Fibroblast of skin of right biceps (primary cell): ENCODE measurements at regions not wholly inside any gene's neighbourhood (a gene's known extent, or its start where the extent isn't known, plus 50 kb on each side); places are given as distances from the start of the nearest gene placed in this dataset.
"Not testable (repeated sequence)": the region's sequence is repeated elsewhere in the genome, so short reads cannot be mapped to it uniquely, and the experiment has no call there.

Source experiments
- DNase-seq: peaks from one replicate; pipeline ENCODE4 v3.0.0-alpha.2; 2013

DNA sequence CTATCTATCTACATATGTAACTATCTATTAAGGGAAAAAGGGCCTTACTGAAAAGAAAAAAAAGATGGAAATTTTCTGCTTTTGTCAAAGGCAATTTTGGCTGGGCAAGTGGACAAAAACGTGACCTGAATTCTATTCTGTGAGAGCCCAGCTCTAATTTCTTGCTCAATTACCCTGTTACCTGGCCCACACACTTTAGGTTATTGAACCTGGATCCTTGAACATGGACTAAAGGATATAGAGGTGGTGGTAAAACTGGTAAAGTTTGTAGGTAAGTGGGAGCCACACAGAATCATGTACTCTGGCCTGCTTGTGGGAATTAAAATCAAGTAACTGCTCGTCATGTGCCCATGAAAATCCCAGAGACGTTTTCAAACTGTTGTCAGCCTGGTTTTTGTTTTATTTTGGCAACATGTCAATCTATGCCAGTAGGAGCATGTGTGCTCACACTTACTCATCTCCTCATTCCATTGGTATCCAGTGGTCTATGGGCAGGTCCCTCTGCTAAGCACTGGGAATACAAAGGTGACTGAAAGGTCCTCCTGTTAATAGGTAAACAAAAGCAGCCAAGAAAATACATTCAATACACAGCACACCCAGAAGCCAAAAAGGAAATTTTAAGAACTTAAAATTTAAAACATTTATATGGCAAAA is 113.7 kb upstream of the WARS2 start:
- peak; percentile 12 for DNase-seq

DNA sequence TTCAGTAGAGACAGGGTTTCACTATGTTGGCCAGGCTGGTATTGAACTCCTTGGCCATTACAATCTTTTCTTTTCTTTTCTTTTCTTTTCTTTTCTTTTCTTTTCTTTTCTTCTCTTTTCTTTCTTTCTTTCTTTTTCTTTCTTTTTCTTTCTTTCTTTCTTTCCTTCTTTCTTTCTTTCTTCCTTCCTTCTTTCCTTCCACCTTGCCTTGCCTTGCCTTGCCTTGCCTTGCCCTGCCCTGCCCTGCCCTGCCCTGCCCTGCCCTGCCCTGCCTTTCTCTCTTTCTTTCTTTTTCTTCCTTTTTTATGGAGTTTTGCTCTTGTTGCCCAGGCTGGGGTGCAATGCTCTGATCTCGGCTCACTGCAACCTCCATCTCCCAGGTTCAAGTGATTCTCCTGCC is 112.5 kb upstream of the HAO2 start:
- not testable (repeated sequence) for DNase-seq

DNA sequence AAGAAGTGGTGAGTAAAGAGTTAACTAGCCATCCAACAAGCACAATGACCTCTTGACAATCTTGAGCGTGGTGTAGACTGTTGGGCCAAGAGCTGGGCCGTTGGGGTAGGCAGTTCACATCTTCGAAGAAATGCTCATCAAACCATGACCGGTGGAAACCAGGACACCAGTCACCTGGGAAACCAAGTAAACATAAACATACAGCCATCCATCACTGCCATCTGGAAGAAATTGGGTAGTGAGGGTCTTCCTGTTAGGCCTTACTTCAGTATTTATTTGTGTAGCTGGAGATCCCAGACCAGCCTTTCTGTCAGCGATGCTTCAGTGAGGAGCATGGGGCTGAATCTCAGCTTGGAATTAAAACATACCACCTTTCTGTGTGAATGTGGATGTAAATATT is 108.1 kb upstream of the HAO2 start:
- DNase-seq = no peak

GRCh38 chr1:119266386-119266785 is 102.2 kb upstream of the HAO2 start:
- DNase-seq = no peak

GRCh38 chr1:119266858-119267257 is 101.7 kb upstream of the HAO2 start:
- no peak for DNase-seq

DNA sequence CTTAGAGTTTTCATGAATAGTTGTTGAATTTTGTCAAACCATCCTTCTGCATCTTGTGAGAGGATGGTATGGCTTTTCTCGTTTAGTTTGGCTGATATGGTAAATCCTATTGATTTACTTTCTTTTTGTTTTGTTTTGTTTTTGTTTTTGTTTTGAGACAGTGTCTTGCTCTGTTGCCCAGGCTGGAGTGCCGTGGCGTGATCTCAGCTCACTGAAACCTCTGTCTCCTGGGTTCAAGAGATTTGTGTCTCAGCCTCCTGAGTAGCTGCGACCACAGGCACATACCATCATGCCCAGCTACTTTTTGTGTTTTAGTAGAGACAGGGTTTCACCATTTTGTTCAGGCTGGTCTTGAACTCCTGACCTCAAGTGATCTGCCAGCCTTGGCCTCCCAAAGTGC is 101.3 kb upstream of the HAO2 start:
- not testable (repeated sequence) for DNase-seq

DNA sequence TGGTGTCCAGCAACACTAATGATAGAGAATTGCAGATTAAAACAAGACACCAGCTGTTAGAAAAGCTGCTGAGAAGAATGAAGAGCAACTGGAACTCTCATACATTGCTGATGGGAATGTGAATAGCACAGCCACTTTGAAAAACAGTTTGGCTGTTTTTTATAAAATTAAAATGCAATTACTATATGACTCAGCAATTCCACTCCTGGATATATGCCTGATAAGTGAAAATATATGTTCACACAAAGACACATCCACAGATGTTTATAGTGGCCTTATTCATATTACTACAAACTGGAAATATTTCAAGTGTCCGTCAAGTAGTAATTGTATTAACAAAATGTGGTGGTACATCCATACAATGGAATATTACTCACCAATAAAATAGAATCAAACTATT is 99.7 kb upstream of the HAO2 start:
- no peak for DNase-seq

- peak; percentile 71 for DNase-seq
Observed at GRCh38 chr1:119275145-119276134, 93.1 kb upstream of the HAO2 start.

DNA sequence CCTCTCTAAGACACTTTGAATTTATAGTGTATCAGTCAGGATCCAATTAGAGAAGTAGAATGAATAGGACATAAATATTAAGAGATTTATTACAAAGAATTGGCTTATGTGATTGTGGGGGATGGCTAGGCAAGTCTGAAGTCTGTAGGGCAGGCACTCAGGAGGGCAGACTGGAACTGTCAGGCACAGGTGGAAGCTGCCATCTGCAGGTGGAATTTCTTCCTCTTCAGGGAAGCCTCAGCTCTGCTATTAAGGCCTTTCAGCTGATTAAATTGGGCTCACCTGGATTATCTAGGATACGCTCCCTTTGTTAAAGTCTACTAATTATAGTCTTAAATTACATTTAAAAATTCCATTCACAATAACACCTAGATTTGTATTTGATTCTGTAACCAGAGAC is 92.0 kb upstream of the HAO2 start:
- no peak for DNase-seq

DNA sequence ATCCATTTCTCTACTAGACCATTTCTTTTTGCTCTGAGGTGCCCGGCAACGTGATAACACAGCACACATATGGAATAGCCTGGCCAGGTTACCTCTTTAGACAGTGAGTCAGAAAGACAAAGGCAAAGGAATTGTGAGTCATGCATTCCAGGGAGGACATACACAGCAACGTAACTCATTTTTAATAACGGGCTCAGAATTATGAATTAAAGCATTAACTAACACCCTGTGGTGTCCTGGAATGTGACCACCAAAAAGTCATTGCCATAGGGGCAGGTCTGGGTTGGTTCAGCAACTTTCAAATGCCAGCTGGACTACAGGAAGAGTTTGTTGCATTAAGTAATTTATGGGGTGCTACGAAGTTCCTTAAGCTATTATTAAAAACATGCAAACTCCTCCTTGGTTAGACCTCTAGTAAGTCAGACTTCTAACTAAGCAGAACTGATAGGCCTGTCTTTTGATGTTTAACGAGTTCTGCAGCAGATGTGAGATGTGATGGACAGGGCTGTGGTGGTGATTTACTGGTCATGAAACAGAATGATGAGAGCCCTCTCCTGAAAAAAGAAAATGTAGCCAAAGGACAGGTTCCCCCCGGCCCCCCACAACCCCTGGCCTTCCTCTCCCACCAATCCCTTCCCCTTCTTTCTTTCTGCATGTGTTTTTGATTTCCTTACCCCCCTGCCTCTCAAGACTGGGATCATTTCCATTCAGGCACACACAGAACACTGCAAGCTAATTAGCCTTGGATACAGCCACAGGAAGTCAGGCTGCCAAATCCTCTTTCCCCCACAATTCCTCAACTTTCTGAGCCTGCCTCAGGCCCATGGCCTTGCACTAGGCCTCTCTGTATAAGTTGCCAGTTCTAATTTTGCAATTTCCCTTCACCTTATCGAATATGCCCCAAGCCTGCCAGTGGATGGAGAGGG is 88.9 kb upstream of the HAO2 start:
- DNase-seq = peak; percentile 92

- peak; percentile 96 for DNase-seq
Observed at GRCh38 chr1:119285482-119285881, 83.1 kb upstream of the HAO2 start.

GRCh38 chr1:119286587-119287181 is 81.9 kb upstream of the HAO2 start:
- peak; percentile 51 for DNase-seq

DNA sequence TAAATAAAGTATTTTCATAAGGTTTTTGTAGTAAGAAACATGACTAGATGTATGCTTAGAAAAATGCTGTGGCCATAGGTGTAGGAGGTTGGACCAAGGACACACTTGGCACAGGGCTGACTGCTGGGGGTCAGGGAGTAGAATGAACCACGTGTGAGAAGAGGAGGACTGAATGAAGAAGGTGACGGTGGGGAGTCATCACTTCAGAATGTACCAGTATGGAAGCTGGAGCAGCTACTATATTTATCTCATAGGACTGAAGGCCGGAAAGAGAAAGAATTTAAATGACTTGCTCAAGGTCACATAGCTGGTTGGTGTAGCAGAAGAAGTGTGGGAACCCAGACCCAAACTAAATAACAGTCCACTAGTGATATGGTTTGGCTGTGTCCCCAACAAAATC is 79.8 kb upstream of the HAO2 start:
- DNase-seq = peak; percentile 64

- no peak for DNase-seq
Observed at GRCh38 chr1:119290297-119290696, 78.3 kb upstream of the HAO2 start.

GRCh38 chr1:119291611-119292206 is 76.9 kb upstream of the HAO2 start:
- no peak for DNase-seq

GRCh38 chr1:119293797-119294196 is 74.8 kb upstream of the HAO2 start:
- no peak for DNase-seq

DNA sequence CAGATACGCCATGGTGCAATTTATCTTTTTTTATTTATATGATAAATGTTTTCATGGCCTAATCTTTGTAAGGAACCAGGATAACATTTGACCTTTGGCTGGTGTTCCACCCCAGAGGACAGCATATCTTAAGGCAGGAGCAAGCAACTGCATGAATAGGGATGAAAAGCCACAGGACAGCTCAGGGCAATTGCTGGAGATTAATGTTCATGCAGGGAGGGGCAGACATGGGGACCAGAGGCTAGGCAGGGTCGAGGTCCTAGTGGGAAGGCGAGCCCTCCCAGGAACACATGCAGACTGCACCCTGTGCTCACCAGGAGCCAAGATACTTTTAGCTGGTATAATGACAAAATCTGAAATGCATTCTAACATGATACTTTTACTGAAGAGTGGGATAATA is 74.4 kb upstream of the HAO2 start:
- DNase-seq = no peak

DNA sequence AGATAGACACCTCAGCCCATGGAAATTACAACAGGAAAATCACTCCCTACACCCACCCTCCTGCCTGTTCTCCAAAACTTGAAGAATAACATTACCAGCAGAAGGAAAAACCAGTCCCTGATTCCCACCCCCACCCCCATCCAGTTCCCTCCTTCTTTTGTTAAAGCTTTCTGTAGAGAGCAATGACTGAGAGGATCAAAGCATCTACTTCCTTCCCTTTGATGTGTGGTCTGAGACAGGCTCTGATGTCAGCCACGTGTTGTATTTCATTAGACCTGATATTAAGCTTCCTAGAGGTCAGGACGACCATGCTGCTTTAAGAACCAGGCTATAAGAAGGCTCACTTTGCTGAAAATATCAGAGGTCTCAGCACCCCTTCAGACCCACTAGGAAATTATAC is 73.9 kb upstream of the HAO2 start:
- DNase-seq = no peak

- DNase-seq = peak; percentile 82
Observed at GRCh38 chr1:119298687-119299303, 69.8 kb upstream of the HAO2 start.

DNA sequence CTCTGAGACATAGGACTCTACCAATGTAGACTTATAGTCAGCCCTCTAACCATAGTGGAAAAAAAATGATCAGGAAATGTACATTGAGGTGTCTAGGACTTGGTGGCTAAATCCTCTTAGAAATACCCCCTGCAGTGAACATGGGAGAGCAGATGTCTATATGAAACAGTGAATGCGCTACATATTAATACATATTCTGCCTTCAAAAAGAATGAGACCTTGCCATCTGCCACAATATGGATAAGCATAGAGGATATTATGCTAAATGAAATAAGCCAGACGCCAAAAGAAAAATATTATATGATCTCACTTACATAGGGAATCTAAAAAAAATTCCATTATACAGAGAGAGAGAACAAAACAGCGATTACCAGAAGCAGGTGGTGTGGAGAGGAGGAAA is 66.6 kb upstream of the HAO2 start:
- DNase-seq = no peak

GRCh38 chr1:119308130-119308700 is 60.4 kb upstream of the HAO2 start:
- no peak for DNase-seq
